Endothelial cell of umbilical vein (primary cell): ENCODE measurements at regions not wholly inside any gene's neighbourhood (a gene's known extent, or its start where the extent isn't known, plus 50 kb on each side); places are given as distances from the start of the nearest gene placed in this dataset.

ENCODE experiments used
- EZH2 ChIP-seq: IDR thresholded peaks from 2 replicates; pipeline ENCODE4 v1.6.1; 2012; ENCODE audit warnings: borderline replicate concordance, low read depth, mild to moderate bottlenecking, moderate library complexity, low read length, inconsistent platforms; ENCODE audit not compliant: severe bottlenecking
- FOS ChIP-seq: IDR thresholded peaks from 2 replicates; pipeline ENCODE4 v1.6.1; 2011; ENCODE audit warnings: mild to moderate bottlenecking, low read length, moderate library complexity, borderline replicate concordance; ENCODE audit not compliant: insufficient read depth
- GATA2 ChIP-seq: IDR thresholded peaks from 2 replicates; pipeline ENCODE4 v1.7.0; 2011; ENCODE audit warnings: low read depth, mild to moderate bottlenecking, moderate library complexity, mixed read lengths, low read length; ENCODE audit not compliant: insufficient read length, insufficient read depth
- JUN ChIP-seq: IDR thresholded peaks from 2 replicates; pipeline ENCODE4 v1.6.1; 2011; ENCODE audit warnings: borderline replicate concordance, low read depth; ENCODE audit not compliant: insufficient read length, insufficient read depth
- POLR2A ChIP-seq: IDR thresholded peaks from 2 replicates; pipeline ENCODE4 v1.6.1; 2012; ENCODE audit warnings: low read depth, mild to moderate bottlenecking, control low read depth, low read length
- POLR2AphosphoS5 ChIP-seq: IDR thresholded peaks from 2 replicates; pipeline ENCODE4 v1.6.1; 2012; ENCODE audit warnings: low read depth, mild to moderate bottlenecking, control low read depth, low read length, moderate library complexity; ENCODE audit not compliant: insufficient read depth
- TF ChIP-seq, protein P1 (sequence below), 2 donors: IDR thresholded peaks; 1 replicate in 1 of 2; 2 replicates in 1 of 2; pipeline ENCODE4 v1.5.1; 2011; ENCODE audit warnings: low read length in 2 of 2, mild to moderate bottlenecking in 2 of 2, moderate library complexity in 2 of 2, control low read depth in 1 of 2, inconsistent platforms in 1 of 2, low read depth in 1 of 2; ENCODE audit not compliant: insufficient read depth in 1 of 2; ENCODE audit errors: extremely low read depth in 1 of 2

DNA sequence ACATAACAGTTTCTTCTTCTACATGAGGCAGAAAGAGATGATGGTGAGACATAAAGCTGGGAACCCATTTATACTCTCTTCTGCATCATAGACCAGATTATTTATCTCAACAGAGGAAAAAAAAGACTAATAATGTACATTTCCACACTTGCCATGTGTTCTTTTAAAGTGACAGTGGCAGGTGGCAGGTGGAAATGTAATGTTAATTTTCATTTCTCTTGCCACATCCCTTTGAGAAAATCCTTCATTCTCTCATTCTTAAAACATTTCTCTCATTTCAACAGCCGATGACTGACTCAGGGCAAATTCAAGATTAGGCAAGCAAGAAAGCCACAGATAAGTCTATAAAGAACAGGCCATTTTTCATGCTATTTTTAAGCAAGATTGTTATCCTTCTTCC, 635.6 kb upstream of the SORCS1 start:
- TF ChIP-seq POLR2A (no peak), FOS (no peak), EZH2 (no peak), POLR2AphosphoS5 (no peak), JUN (no peak), GATA2 (no peak)
- TF ChIP-seq, protein P1, sequence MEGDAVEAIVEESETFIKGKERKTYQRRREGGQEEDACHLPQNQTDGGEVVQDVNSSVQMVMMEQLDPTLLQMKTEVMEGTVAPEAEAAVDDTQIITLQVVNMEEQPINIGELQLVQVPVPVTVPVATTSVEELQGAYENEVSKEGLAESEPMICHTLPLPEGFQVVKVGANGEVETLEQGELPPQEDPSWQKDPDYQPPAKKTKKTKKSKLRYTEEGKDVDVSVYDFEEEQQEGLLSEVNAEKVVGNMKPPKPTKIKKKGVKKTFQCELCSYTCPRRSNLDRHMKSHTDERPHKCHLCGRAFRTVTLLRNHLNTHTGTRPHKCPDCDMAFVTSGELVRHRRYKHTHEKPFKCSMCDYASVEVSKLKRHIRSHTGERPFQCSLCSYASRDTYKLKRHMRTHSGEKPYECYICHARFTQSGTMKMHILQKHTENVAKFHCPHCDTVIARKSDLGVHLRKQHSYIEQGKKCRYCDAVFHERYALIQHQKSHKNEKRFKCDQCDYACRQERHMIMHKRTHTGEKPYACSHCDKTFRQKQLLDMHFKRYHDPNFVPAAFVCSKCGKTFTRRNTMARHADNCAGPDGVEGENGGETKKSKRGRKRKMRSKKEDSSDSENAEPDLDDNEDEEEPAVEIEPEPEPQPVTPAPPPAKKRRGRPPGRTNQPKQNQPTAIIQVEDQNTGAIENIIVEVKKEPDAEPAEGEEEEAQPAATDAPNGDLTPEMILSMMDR (IDR thresholded peaks at IDR 0.05; ENCODE audit: extremely low read depth in 1 of 2, insufficient read depth in 1 of 2, low read depth in 1 of 2, low read length in 2 of 2), result no peak
